SK-N-SH (cell line): ENCODE measurements at regions not wholly inside any gene's neighbourhood (a gene's known extent, or its start where the extent isn't known, plus 50 kb on each side); places are given as distances from the start of the nearest gene placed in this dataset.

Experiments
- CTCF ChIA-PET: fragments of 300-600, 350-600 bp; formaldehyde crosslinking; extraction: SDS; loops from one replicate; lab custom pipeline; 2021; lab: Yijun Ruan, JAX
- POLR2A ChIA-PET: fragments of 350-600 bp; sonication (Branson Sonifier 250); formaldehyde crosslinking; extraction: SDS; loops from one replicate; lab custom pipeline; 2020; ENCODE audit warnings: antibody characterized with exemption, inconsistent platforms; lab: Yijun Ruan, JAX
- DNase-seq: peaks from one replicate; pipeline ENCODE4 v3.0.0; 2012
- H2AFZ ChIP-seq: fragments of 200-600 bp; sonication (generic); 2 replicates; pipeline ENCODE4 v1.8.1; 2016; ENCODE audit warnings: antibody characterized with exemption, mild to moderate bottlenecking, low read depth
- H3F3A ChIP-seq: fragments of 200-600 bp; sonication (generic); replicated peaks from 2 replicates; pipeline ENCODE3; 2016; ENCODE audit warnings: antibody characterized with exemption, mild to moderate bottlenecking; ENCODE audit not compliant: insufficient read depth
- H3K27ac ChIP-seq, 2 experiments: fragments of 200-500 bp in 1 of 2; fragments of 200-600 bp in 1 of 2; sonication (Bioruptor generic) in 1 of 2; sonication (generic), shearing (Covaris generic) in 1 of 2; 2 replicates each; pipeline versions ENCODE4 v1.5.1 to v1.6.1; 2014 to 2016; ENCODE audit warnings: low read depth in 2 of 2, inconsistent platforms in 1 of 2, low read length in 1 of 2, mild to moderate bottlenecking in 1 of 2, mixed read lengths in 1 of 2
- H3K27me3 ChIP-seq: fragments of 200-600 bp; sonication (generic), shearing (Covaris generic); 2 replicates; pipeline ENCODE4 v1.6.1; 2016; ENCODE audit warnings: mixed run types; ENCODE audit not compliant: insufficient read depth
- H3K36me3 ChIP-seq, 2 experiments: fragments of 200-500 bp in 1 of 2; fragments of 200-600 bp in 1 of 2; sonication (Bioruptor generic) in 1 of 2; sonication (generic) in 1 of 2; replicated peaks in 1 of 2; 2 replicates each; pipeline versions ENCODE3 to v1.5.1; 2014 to 2016; ENCODE audit warnings: low read length in 1 of 2, mild to moderate bottlenecking in 1 of 2; ENCODE audit not compliant: insufficient read depth in 2 of 2, control insufficient read depth in 1 of 2
- H3K4me1 ChIP-seq, 2 experiments: fragments of 200-500 bp in 1 of 2; fragments of 200-600 bp in 1 of 2; sonication (Bioruptor generic) in 1 of 2; sonication (generic), shearing (Covaris generic) in 1 of 2; 2 replicates each; pipeline versions ENCODE4 v1.5.1 to v1.6.1; 2014 to 2016; ENCODE audit warnings: low read depth in 1 of 2, low read length in 1 of 2, mixed run types in 1 of 2; ENCODE audit not compliant: insufficient read depth in 2 of 2, control insufficient read depth in 1 of 2
- H3K4me2 ChIP-seq: fragments of 200-600 bp; sonication (generic), shearing (Covaris generic); 2 replicates; pipeline ENCODE4 v1.6.1; 2017; ENCODE audit warnings: mixed run types
- H3K4me3 ChIP-seq, 2 experiments: fragments of 200-500 bp in 1 of 2; fragments of 200-600 bp in 1 of 2; sonication (Bioruptor generic) in 1 of 2; sonication (generic), shearing (Covaris generic) in 1 of 2; 2 replicates each; pipeline versions ENCODE4 v1.5.1 to v1.8.1; 2014 to 2016; ENCODE audit warnings: low read depth in 2 of 2, inconsistent platforms in 1 of 2, low read length in 1 of 2, mild to moderate bottlenecking in 1 of 2, mixed read lengths in 1 of 2, moderate library complexity in 1 of 2
- H3K79me2 ChIP-seq: fragments of 200-600 bp; sonication (generic); 2 replicates; pipeline ENCODE4 v1.8.1; 2017; ENCODE audit warnings: mild to moderate bottlenecking; ENCODE audit not compliant: insufficient read depth
- H3K9ac ChIP-seq: fragments of 200-600 bp; sonication (generic); 2 replicates; pipeline ENCODE4 v1.6.1; 2017; ENCODE audit warnings: mixed run types
- H3K9me2 ChIP-seq: fragments of 200-600 bp; sonication (generic); 2 replicates; pipeline ENCODE4 v1.6.1; 2017; ENCODE audit warnings: mixed run types
- H3K9me3 ChIP-seq: fragments of 200-600 bp; sonication (generic); 2 replicates; pipeline ENCODE4 v1.6.1; 2017; ENCODE audit warnings: mixed run types, mild to moderate bottlenecking, moderate library complexity
- H4K20me1 ChIP-seq: fragments of 200-600 bp; sonication (generic); 2 replicates; pipeline ENCODE4 v1.6.1; 2017; ENCODE audit warnings: mild to moderate bottlenecking, mixed run types; ENCODE audit not compliant: insufficient read depth
- CHD2 ChIP-seq: fragments of 150-350 bp; IDR thresholded peaks from 2 replicates; pipeline ENCODE4 v1.6.1; 2018; ENCODE audit warnings: low read length; ENCODE audit not compliant: partially characterized antibody
- EP300 ChIP-seq, 2 experiments: IDR thresholded peaks; 2 replicates each; pipeline versions ENCODE4 v1.4.0 to v1.6.1; 2012; ENCODE audit warnings: borderline replicate concordance in 1 of 2, low read depth in 1 of 2, low read length in 1 of 2
- EZH2phosphoT487 ChIP-seq: fragments of 200-600 bp; sonication (generic); IDR thresholded peaks from 2 replicates; pipeline ENCODE4 v1.6.1; 2017; ENCODE audit warnings: low read depth, mixed run types, mild to moderate bottlenecking, antibody characterized with exemption, moderate library complexity, borderline replicate concordance
- FOXJ3 ChIP-seq: sonication (generic); formaldehyde crosslinking; IDR thresholded peaks from 2 replicates; pipeline ENCODE4 v1.5.1; 2020; ENCODE audit warnings: mild to moderate bottlenecking, missing genetic modification reagents
- GATA2 ChIP-seq: sonication (generic); formaldehyde crosslinking; IDR thresholded peaks from 2 replicates; pipeline ENCODE4 v1.5.0; 2020; ENCODE audit warnings: mild to moderate bottlenecking, missing genetic modification reagents
- JUND ChIP-seq: IDR thresholded peaks from 2 replicates; pipeline ENCODE4 v1.4.0; 2012
- MAX ChIP-seq: IDR thresholded peaks from 2 replicates; pipeline ENCODE4 v1.4.0; 2012; ENCODE audit warnings: low read depth
- MXI1 ChIP-seq: IDR thresholded peaks from 2 replicates; pipeline ENCODE4 v1.6.1; 2012; ENCODE audit warnings: mild to moderate bottlenecking, low read depth, low read length, improper control_type of control experiment
- NFIC ChIP-seq: IDR thresholded peaks from 2 replicates; pipeline ENCODE4 v1.4.0; 2012; ENCODE audit warnings: borderline replicate concordance
- RCOR1 ChIP-seq: fragments of 150-350 bp; IDR thresholded peaks from 2 replicates; pipeline ENCODE4 v1.6.1; 2017; ENCODE audit warnings: antibody characterized with exemption, low read length
- SIN3A ChIP-seq: IDR thresholded peaks from 2 replicates; pipeline ENCODE4 v1.6.1; 2012; ENCODE audit warnings: low read depth, mild to moderate bottlenecking, low read length, moderate library complexity, borderline replicate concordance
- TAF1 ChIP-seq: IDR thresholded peaks from 2 replicates; pipeline ENCODE4 v1.6.1; 2012; ENCODE audit warnings: low read depth, mild to moderate bottlenecking, low read length, moderate library complexity, borderline replicate concordance
- TCF12 ChIP-seq: IDR thresholded peaks from 2 replicates; pipeline ENCODE4 v1.4.0; 2012
- YY1 ChIP-seq: IDR thresholded peaks from 2 replicates; pipeline ENCODE4 v1.4.0; 2012; ENCODE audit warnings: low read depth, mild to moderate bottlenecking
- WGBS: methylation state at CpG from one replicate; pipeline ENCODE4 v1.1.6; 2017; ENCODE audit warnings: low lambda C conversion rate; 5-methylcytosine and 5-hydroxymethylcytosine counted together

GRCh38 chrX:42975906-42976305 is 197.9 kb upstream of the PPP1R2C start:
- ChIA-PET CTCF (interaction anchor here (0.5 kb wide), 1 partner anchor 664 kb away, joined by 3 read pairs; no protein-coding TSS in a partner anchor), POLR2A (no interaction called here)
- Histone ChIP-seq H4K20me1 (no peaks in the 10 kb centered on the region), H3F3A (no peaks in the 10 kb centered on the region), H3K79me2 (no peaks in the 10 kb centered on the region), H3K4me1 (no peaks in the 10 kb centered on the region), H3K27ac (no peak overlapping the region), H3K9me2 (no peaks in the 10 kb centered on the region), H2AFZ (no peak overlapping the region), H3K27me3 (no peaks in the 10 kb centered on the region), H3K4me2 (no peak overlapping the region), H3K9me3 (no peaks in the 10 kb centered on the region), H3K4me3 (0 out of 4 replicates have a peak overlapping the region, but pooled peaks of 1 of the 2 experiments have one; percentile 12), H3K36me3 (no peaks in the 10 kb centered on the region), H3K9ac (no peak overlapping the region)
- no peak for DNase-seq
- WGBS, result 0% methylated on average over 2 of the region's 2 CpGs
- TF ChIP-seq TCF12 (no peak), TAF1 (no peak), YY1 (no peak), SIN3A (no peak), MAX (no peak), CHD2 (no peak), JUND (no peak)

GRCh38 chrX:42976746-42977366 is 198.9 kb upstream of the PPP1R2C start:
- H2AFZ ChIP-seq, result no peak overlapping the region
- no peaks in the 10 kb centered on the region for H3K36me3 ChIP-seq
- no peaks in the 10 kb centered on the region for H3K27me3 ChIP-seq
- 8% methylated on average over 2 of the region's 2 CpGs for WGBS
- DNase-seq, result no peak
- no peak overlapping the region for H3K4me3 ChIP-seq
- no peak overlapping the region for H3K9ac ChIP-seq
- ChIA-PET POLR2A (no interaction called here), CTCF (no interaction called here)
- no peaks in the 10 kb centered on the region for H3K4me1 ChIP-seq
- H3K9me3 ChIP-seq, result no peaks in the 10 kb centered on the region
- TF ChIP-seq FOXJ3 (no peak), EZH2phosphoT487 (no peak), NFIC (no peak), MXI1 (no peak), RCOR1 (no peak)
- no peaks in the 10 kb centered on the region for H3K79me2 ChIP-seq
- H4K20me1 ChIP-seq, result no peaks in the 10 kb centered on the region
- H3K4me2 ChIP-seq, result no peak overlapping the region
- no peak overlapping the region for H3K27ac ChIP-seq
- no peaks in the 10 kb centered on the region for H3F3A ChIP-seq
- H3K9me2 ChIP-seq, result no peaks in the 10 kb centered on the region

- Histone ChIP-seq H3K9me3 (no peaks in the 10 kb centered on the region), H3K9me2 (no peaks in the 10 kb centered on the region), H2AFZ (no peak overlapping the region), H3K4me2 (no peak overlapping the region), H3F3A (no peaks in the 10 kb centered on the region), H3K27ac (no peak overlapping the region), H4K20me1 (no peaks in the 10 kb centered on the region), H3K36me3 (no peaks in the 10 kb centered on the region), H3K79me2 (no peaks in the 10 kb centered on the region), H3K4me1 (no peaks in the 10 kb centered on the region), H3K4me3 (no peak overlapping the region), H3K27me3 (no peaks in the 10 kb centered on the region), H3K9ac (no peak overlapping the region)
- DNase-seq, result no peak
- CTCF ChIA-PET, result no interaction called here
- TF ChIP-seq GATA2 (CRISPR knock-in tag) (no peak), EP300 (IDR thresholded peaks at IDR 0.05; ENCODE audit: borderline replicate concordance in 1 of 2, low read depth in 1 of 2, low read length in 1 of 2) (no peak)
- WGBS, result 15% methylated on average over 3 of the region's 3 CpGs
- POLR2A ChIA-PET, result no interaction called here
Measured at GRCh38 chrX:42978655-42979379, 200.9 kb upstream of the PPP1R2C start.
